HUES48 (cell line): ENCODE measurements at regions not wholly inside any gene's neighbourhood (a gene's known extent, or its start where the extent isn't known, plus 50 kb on each side); places are given as distances from the start of the nearest gene placed in this dataset.

Source experiments
- H3K27ac ChIP-seq: one replicate; pipeline ENCODE4 v1.7.0; 2013; ENCODE audit warnings: low read depth, low read length, inconsistent platforms
- H3K27me3 ChIP-seq: 2 replicates; pipeline ENCODE4 v1.6.1; 2013; ENCODE audit warnings: mild to moderate bottlenecking, low read length; ENCODE audit not compliant: control insufficient read depth, insufficient read depth
- H3K36me3 ChIP-seq: 2 replicates; pipeline ENCODE4 v1.6.1; 2013; ENCODE audit warnings: low read length; ENCODE audit not compliant: control insufficient read depth, insufficient read depth
- H3K4me1 ChIP-seq: 2 replicates; pipeline ENCODE4 v1.6.1; 2013; ENCODE audit warnings: mild to moderate bottlenecking, low read length; ENCODE audit not compliant: control insufficient read depth, insufficient read depth
- H3K4me3 ChIP-seq: 2 replicates; pipeline ENCODE4 v1.5.1; 2013; ENCODE audit warnings: mild to moderate bottlenecking, low read depth, low read length
- H3K9ac ChIP-seq: 2 replicates; pipeline ENCODE4 v1.6.1; 2013; ENCODE audit warnings: mild to moderate bottlenecking, low read depth, low read length, moderate library complexity
- H3K9me3 ChIP-seq: 2 replicates; pipeline ENCODE4 v1.6.1; 2013; ENCODE audit warnings: low read length; ENCODE audit not compliant: control insufficient read depth, insufficient read depth

DNA sequence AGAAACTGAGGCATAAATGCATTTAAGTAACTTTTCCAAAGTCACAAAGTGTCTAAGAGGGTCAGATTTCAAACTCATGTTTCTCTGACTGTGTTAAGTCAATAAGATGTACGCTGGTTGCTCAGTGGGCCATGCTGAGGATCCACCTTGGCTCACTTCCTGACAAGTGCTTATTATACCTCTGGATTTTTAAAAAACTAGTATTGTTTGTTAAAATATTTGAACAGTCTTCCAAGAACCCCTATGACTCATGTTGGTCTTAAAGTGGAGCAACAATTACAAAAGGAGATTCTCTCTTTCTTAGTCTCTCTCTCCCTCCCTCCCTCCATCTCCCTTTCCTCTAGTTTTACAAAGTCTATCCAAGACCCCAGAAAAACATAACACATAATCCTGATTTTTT is 1050.2 kb downstream of the AGBL1 start:
- Histone ChIP-seq H3K4me3 (no peak overlapping the region), H3K27ac (no peak overlapping the region), H3K36me3 (no peaks in the 10 kb centered on the region), H3K4me1 (no peaks in the 10 kb centered on the region), H3K27me3 (no peaks in the 10 kb centered on the region), H3K9me3 (no peaks in the 10 kb centered on the region), H3K9ac (no peak overlapping the region)

DNA sequence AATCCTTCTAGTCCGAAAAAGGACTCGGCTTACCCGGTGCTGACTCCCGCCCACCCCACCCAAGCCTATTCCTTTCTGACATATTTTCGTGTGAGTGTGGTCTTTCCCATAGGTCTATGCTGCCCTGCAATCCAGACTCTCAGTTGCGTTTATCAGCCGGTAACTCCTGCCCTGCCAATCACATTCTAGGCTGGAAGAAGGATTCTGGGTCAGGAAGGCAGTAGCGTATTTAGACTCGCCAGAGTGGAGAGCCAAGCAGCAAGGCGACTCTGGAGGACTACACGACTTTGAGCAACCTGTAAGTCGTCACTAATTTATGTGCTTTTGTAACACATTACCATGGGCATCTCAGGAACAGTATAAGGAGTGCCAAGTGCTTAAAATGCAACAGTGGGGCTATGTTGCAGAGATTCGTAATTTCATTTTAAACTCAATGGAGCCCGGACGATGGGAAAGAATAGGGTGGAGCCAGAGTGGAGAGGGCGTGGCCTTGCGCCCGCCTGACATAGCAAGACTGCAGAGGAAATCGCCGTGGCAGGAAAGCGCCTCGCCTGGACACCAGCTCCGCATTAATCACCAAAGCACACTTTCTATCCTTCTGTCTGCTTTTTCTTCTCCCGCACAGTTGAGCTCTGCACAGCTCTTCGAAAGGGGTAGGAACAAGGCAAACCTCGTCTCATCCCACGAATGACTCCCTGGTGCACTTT is 1044.2 kb downstream of the AGBL1 start:
- Histone ChIP-seq H3K9me3 (no peaks in the 10 kb centered on the region), H3K27ac (no peak overlapping the region), H3K4me3 (no peak overlapping the region), H3K36me3 (no peaks in the 10 kb centered on the region), H3K9ac (no peak overlapping the region), H3K27me3 (no peaks in the 10 kb centered on the region), H3K4me1 (no peaks in the 10 kb centered on the region)

DNA sequence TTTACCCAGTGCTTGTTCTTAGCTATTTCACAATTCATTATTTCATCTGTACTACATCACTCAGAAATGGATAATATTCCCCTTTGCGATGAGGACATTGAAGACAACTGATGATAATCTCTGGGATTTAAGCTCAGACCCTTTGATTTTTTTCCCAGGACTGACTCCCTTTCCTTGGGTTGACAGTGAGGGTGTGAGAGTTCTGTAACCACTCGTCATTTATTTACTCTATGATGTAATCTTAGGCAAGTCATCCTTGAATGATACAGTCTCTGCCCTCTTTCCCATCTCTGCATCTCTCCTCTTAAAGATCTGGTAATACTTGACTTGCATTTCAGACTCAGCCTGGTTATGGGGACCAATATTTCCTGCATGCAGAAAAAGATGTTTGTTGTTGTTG is 1041.7 kb downstream of the AGBL1 start:
- Histone ChIP-seq H3K9ac (no peak overlapping the region), H3K36me3 (no peaks in the 10 kb centered on the region), H3K27me3 (no peaks in the 10 kb centered on the region), H3K4me3 (no peak overlapping the region), H3K9me3 (no peaks in the 10 kb centered on the region), H3K27ac (no peak overlapping the region), H3K4me1 (no peaks in the 10 kb centered on the region)

DNA sequence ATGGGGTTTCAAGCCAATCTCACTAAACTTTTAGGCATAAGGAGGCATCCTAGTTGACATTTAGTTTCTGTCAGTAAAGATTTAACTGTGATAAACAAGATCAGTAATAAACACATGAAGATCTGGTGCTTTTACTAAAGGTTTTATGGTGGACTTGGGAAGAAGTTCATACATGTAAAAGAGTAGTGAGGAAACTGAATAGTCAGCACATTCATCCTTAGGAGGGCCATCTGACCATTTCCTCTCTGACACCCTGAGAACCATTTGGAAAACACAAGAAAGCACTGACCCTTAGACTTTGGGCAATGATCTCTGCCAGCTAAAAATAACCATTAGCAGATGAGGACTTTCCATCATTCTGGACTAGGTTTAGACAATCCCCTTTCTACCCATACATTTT is 1040.9 kb downstream of the AGBL1 start:
- no peaks in the 10 kb centered on the region for H3K4me1 ChIP-seq
- no peaks in the 10 kb centered on the region for H3K9me3 ChIP-seq
- no peak overlapping the region for H3K27ac ChIP-seq
- H3K36me3 ChIP-seq: no peaks in the 10 kb centered on the region
- H3K4me3 ChIP-seq: no peak overlapping the region
- H3K27me3 ChIP-seq: no peaks in the 10 kb centered on the region
- H3K9ac ChIP-seq: no peak overlapping the region

DNA sequence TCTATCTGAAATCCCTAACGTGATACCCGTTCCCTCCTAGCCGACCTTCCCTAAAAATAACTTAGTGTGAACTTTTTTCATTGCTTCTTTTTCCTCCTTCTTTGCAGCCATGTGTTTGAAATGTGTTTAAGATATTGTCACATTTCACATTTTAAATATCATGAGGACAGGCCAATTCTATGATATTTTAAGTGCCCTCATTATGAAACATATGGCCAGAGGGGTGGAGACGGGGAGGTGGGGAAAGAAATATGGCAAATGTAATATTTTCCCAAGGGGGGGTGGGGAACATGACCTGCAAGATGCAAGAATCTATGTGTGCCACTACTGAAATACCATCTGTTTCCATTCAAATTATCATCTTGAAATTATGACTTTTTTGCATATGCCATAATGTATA is 1039.2 kb downstream of the AGBL1 start:
- Histone ChIP-seq H3K4me1 (no peaks in the 10 kb centered on the region), H3K27me3 (no peaks in the 10 kb centered on the region), H3K9me3 (no peaks in the 10 kb centered on the region), H3K36me3 (no peaks in the 10 kb centered on the region), H3K27ac (no peak overlapping the region), H3K4me3 (no peak overlapping the region), H3K9ac (no peak overlapping the region)

DNA sequence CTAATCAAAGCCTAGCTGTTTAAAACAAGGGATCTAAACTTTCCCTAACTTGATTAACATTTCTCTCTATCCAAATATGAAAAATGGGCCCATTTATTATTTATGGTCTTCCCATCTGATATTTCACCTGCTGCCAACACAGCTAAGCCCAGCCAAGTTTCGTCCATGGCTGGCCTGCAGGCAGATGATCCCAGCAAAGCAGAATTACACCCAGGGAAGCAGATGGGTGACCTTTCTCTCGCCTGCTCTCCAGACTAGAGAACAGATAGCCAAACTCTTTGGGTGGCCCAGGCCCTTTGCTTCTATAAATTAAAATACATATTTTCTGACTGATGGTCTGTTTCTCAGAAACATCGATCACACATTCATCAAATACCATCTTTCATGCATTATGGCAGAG is 1038.8 kb downstream of the AGBL1 start:
- Histone ChIP-seq H3K4me3 (no peak overlapping the region), H3K9ac (no peak overlapping the region), H3K9me3 (no peaks in the 10 kb centered on the region), H3K27me3 (no peaks in the 10 kb centered on the region), H3K27ac (no peak overlapping the region), H3K4me1 (no peaks in the 10 kb centered on the region), H3K36me3 (no peaks in the 10 kb centered on the region)

DNA sequence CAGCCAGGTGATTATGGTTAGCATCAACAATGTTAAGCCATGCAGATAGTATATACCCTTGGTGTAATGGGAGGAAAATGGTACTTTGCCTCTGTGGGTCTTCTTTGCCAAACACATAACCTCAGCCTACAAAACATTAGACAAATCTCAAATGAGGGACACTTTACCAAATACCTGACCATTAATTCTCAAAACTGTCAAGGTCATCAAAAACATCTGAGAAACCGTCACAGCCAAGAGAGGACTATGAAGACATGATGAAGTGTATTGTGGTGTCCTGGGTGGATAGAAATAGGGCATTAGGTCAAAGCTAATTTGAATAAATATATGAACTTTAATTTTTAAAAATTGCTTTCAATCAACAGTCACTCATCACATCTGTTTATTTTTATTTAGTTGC is 1036.1 kb downstream of the AGBL1 start:
- H3K9ac ChIP-seq: no peak overlapping the region
- H3K27me3 ChIP-seq: no peaks in the 10 kb centered on the region
- no peak overlapping the region for H3K27ac ChIP-seq
- no peak overlapping the region for H3K4me3 ChIP-seq
- H3K4me1 ChIP-seq: no peaks in the 10 kb centered on the region
- H3K9me3 ChIP-seq: no peaks in the 10 kb centered on the region
- H3K36me3 ChIP-seq: no peaks in the 10 kb centered on the region

DNA sequence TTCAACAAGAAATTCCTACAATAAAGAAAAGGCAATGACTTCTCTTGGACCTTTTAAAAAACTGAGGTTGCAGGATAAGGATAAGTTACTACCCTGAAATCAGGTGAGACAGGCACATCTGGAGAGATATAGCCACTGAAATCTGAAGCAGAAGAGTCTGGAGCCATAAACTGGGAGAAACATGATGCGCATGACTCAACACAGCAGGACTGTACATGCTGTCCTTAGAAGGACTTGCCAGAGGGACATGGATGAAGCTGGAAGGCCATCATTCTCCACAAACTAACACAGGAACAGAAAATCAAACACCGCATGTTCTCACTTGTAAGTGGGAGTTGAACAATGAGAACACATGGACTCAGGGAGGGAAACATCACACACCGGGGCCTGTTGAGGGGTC is 1020.2 kb downstream of the AGBL1 start:
- no peaks in the 10 kb centered on the region for H3K27me3 ChIP-seq
- no peaks in the 10 kb centered on the region for H3K4me1 ChIP-seq
- no peaks in the 10 kb centered on the region for H3K36me3 ChIP-seq
- H3K4me3 ChIP-seq: no peak overlapping the region
- no peak overlapping the region for H3K9ac ChIP-seq
- H3K9me3 ChIP-seq: no peaks in the 10 kb centered on the region
- H3K27ac ChIP-seq: no peak overlapping the region

DNA sequence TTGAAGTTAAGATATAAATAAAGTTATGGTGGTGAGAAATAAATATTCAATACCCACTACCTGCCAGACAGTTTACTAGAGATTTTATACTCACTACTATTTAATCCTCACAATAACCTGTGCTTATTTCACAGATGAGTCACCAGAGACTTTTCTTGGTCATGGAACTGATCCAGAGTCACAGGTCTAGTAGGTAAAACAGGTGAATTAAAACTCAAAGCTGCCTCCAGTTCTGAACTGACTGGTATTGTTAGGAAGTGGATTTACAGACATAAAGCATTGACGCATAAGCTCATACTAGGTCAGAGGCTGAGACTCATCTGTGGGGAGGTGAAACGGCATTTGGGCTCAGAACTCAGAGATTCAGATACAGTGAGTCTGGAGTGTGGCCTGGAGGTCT is 1009.9 kb downstream of the AGBL1 start:
- no peaks in the 10 kb centered on the region for H3K9me3 ChIP-seq

DNA sequence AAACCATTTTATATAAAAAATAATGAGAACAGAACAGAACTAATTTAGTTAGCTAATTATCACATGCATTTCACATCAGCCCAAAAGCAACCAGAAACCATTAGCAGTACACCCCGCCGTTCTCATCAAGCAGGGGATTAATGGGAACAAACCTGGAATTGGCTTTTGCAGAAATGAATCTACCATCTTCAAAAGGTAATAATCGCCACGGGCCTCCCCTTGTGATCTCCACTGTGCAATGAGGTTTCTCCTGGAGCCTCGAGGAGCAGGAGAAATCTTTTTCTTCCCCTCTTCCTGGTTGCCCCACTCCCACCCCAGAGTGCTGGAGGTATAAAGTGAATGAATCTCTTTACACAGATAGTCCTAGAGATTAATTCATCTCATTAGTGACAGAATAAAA is 1003.5 kb downstream of the AGBL1 start:
- H3K27me3 ChIP-seq: no peaks in the 10 kb centered on the region
- no peak overlapping the region for H3K9ac ChIP-seq
- H3K4me3 ChIP-seq: no peak overlapping the region
- H3K27ac ChIP-seq: no peak overlapping the region
- H3K36me3 ChIP-seq: no peaks in the 10 kb centered on the region
- H3K4me1 ChIP-seq: no peaks in the 10 kb centered on the region
- H3K9me3 ChIP-seq: no peaks in the 10 kb centered on the region

More for the DNA sequence above, 1009.9 kb downstream of the AGBL1 start:
- no peaks in the 10 kb centered on the region for H3K36me3 ChIP-seq
- no peak overlapping the region for H3K9ac ChIP-seq
- no peak overlapping the region for H3K27ac ChIP-seq
- no peak overlapping the region for H3K4me3 ChIP-seq
- no peaks in the 10 kb centered on the region for H3K4me1 ChIP-seq
- H3K27me3 ChIP-seq: no peaks in the 10 kb centered on the region

DNA sequence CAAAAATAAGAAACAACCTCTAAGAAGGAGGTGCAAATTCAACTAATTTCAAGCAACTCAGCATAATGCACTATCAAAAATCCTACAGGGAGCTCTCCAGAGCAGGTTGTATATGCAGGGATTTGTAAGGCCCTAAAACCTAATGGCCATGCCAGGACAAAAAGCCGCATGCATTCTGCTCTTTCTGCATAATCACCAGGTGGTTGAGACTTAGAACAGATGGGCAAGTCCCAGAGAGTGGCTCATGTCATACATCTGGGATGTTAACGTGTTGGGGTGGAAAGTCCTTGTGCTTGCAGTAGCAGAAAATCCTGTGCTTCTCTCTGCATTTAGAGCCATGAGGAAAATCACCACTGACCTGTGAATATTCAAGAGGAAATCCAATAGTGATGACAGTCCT is 1002.9 kb downstream of the AGBL1 start:
- H3K4me3 ChIP-seq: no peak overlapping the region

DNA sequence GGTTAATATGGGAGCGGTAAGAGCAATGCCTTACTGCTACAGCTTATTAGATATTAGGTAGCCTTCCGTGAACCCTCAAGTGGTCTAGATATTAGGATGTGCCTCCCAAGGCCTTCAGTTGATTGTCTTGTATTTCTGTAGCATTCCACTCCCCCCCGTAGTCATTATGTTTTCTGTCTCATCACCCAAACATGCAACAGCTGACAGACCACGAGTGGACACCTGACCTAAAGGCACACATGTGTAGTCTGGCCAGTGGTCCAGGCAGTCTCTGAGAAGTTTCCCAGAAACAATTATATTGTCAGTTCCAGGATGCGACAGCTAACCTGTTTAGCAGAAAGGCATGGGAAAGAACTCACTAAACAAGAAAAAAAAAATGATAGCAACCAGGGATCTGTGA is 1000.9 kb downstream of the AGBL1 start:
- no peaks in the 10 kb centered on the region for H3K4me1 ChIP-seq
- H3K27me3 ChIP-seq: no peaks in the 10 kb centered on the region

More for the DNA sequence above, 1002.9 kb downstream of the AGBL1 start:
- H3K27me3 ChIP-seq: no peaks in the 10 kb centered on the region
- no peaks in the 10 kb centered on the region for H3K9me3 ChIP-seq
- no peak overlapping the region for H3K9ac ChIP-seq
- H3K27ac ChIP-seq: no peak overlapping the region
- H3K36me3 ChIP-seq: no peaks in the 10 kb centered on the region
- H3K4me1 ChIP-seq: no peaks in the 10 kb centered on the region

More for the DNA sequence above, 1000.9 kb downstream of the AGBL1 start:
- H3K36me3 ChIP-seq: no peaks in the 10 kb centered on the region
- H3K9me3 ChIP-seq: no peaks in the 10 kb centered on the region
- no peak overlapping the region for H3K27ac ChIP-seq
- H3K9ac ChIP-seq: no peak overlapping the region
- no peak overlapping the region for H3K4me3 ChIP-seq
